AG10803 (cell line): ENCODE measurements at regions not wholly inside any gene's neighbourhood (a gene's known extent, or its start where the extent isn't known, plus 50 kb on each side); places are given as distances from the start of the nearest gene placed in this dataset.

ENCODE experiments used
- DNase-seq: peaks from one replicate; pipeline ENCODE4 v3.0.0; 2010; ENCODE audit warnings: low read depth
- H3K4me3 ChIP-seq: 2 replicates; pipeline ENCODE4 v1.5.1; 2011; ENCODE audit warnings: mild to moderate bottlenecking, low read length, control low read depth
- TF ChIP-seq, protein P1 (sequence below): conservative IDR thresholded peaks from 2 replicates; pipeline ENCODE4 v1.5.1; 2011; ENCODE audit warnings: mild to moderate bottlenecking, low read length, control low read depth, inconsistent platforms

DNA sequence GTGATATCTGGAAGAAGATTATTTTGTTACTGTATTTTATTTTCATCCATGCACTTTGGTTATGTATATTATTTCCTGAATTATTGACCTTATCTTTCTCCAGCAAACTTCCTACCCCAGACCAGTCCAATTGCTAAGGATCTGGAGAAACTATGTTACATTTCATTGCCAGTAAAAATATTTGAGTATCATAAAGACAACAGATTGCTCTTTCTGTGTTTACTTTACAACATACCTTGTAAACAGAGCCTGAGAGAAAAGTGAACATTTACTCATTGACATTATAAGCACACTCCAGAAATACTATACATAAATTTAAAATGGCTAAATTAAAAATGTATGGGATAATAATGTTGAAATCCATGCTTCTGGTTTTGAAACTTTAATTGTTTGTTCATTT is 186.2 kb upstream of the FAM3C start:
- TF ChIP-seq, protein P1, sequence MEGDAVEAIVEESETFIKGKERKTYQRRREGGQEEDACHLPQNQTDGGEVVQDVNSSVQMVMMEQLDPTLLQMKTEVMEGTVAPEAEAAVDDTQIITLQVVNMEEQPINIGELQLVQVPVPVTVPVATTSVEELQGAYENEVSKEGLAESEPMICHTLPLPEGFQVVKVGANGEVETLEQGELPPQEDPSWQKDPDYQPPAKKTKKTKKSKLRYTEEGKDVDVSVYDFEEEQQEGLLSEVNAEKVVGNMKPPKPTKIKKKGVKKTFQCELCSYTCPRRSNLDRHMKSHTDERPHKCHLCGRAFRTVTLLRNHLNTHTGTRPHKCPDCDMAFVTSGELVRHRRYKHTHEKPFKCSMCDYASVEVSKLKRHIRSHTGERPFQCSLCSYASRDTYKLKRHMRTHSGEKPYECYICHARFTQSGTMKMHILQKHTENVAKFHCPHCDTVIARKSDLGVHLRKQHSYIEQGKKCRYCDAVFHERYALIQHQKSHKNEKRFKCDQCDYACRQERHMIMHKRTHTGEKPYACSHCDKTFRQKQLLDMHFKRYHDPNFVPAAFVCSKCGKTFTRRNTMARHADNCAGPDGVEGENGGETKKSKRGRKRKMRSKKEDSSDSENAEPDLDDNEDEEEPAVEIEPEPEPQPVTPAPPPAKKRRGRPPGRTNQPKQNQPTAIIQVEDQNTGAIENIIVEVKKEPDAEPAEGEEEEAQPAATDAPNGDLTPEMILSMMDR = no peak
- H3K4me3 ChIP-seq = no peak overlapping the region
- DNase-seq = no peak

DNA sequence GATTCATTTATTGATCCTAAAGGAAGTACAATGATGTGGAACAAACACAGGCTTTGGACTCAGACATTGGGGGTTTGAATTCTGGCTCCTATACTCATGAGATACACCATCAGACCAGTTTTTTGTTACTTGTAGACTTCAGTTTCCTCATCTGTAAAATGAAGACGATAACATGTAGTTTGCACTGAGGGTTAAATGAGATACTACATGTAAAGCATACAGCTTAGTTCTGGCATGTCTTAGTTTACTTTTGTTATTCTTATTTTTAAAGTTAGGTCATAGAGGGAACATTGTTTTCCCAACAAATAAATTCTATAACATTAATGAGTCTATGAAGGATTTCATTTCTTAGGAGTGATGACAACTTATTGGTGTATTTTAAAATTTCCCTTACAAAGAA is 183.5 kb upstream of the FAM3C start:
- no peak for DNase-seq
- H3K4me3 ChIP-seq = no peak overlapping the region
- TF ChIP-seq, protein P1 = no peak

DNA sequence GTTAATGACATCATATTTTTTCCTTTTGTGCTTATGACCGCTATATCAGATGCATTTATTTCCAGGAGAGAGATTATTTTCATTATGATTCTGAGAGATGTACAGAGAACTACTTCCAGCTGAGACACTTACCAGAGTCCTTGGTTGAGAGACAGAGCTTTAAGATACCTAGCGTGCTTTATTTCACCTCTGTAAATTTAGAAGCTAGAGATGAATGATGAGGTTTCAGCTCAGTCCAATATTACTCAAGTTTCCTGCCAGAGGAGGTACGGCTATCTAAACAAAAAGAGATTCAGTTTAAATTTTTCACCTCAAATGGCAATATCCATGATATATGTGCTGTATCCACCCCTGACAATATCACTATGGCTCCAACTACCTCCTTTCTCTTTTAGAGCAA is 182.6 kb upstream of the FAM3C start:
- H3K4me3 ChIP-seq = no peak overlapping the region
- no peak for DNase-seq
- TF ChIP-seq, protein P1 = no peak

DNA sequence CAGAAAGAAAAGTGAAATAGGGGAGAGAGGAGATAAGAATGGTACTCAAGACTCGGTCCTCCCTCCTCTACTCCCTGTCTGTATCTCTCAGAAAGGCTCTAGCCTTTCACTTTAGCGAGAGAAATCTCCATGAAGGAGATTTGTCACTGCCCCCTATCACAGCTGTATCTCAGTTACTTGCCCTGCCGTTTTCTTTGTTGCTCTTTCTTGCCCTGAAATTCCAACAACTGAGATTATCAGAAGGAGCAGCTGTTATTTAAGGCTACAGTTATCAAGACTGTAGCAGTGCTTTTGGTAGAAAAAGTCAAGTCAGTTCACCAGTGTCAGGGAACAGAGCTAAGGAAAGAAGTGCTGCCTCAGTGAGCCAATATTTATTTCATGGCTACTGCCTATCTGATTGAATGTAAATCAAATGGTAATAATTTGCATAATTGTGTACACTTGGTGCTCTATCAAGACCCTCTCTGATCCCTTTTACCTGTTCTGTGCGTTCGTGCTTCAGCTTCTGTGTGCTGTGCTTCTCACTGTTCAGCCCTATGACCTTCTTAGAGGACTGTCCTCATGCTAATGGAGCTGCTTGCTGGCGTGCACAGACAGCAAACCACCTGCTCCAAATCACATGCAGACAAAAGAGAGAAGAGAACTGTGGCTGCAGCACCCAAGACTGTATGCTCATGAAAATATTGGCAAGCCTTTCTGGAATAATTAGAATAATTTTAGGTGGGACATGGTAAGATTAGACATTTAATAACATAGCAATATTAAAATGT is 180.2 kb upstream of the FAM3C start:
- DNase-seq = no peak
- no peak overlapping the region for H3K4me3 ChIP-seq
- TF ChIP-seq, protein P1 = no peak

DNA sequence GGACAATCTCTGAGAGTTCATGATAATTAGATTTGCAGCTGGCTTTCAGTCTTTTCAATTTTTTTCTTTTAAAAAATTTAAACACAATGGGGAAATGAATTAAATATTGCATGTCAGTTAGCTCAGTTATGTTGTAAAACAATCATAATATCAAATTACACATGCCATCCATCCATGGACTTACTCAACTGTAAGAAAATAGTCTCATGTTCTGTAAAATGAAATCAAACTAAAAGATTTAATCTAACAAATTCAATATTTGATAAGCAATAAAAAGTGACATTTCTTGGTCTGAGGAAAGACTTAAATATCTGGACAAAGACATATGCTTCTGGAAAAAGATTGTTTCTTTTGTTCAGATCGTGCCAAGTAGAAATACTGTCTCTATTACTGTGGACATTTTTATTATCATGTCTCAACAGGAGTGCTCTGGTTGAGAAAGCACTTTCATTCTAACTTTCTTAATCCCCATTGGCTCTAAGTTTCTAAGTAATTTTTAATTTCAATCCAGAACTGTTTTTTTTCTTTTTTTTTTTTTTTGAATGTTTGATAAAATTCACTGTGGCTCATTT is 179.2 kb upstream of the FAM3C start:
- TF ChIP-seq, protein P1 = no peak
- DNase-seq = no peak
- no peak overlapping the region for H3K4me3 ChIP-seq

DNA sequence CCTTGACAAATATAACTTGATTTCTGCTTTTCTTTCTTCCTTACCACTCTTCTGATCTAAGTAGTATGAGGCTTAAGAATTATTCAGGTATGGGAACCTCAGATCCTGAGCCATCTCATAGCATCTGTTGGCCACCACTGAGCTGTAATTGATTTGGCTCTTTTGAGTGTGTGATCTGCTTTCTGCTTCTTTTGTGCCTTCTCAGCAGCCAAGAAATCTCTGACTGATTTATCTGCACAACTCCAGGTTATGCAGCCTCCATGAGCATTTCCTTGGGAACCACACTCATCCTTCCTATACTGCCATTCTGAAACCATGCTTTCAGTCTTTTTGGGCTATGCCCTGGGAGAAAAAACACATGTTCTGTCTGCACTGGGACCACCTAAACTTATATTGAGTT is 178.0 kb upstream of the FAM3C start:
- no peak for DNase-seq
- no peak overlapping the region for H3K4me3 ChIP-seq
- TF ChIP-seq, protein P1 = no peak

DNA sequence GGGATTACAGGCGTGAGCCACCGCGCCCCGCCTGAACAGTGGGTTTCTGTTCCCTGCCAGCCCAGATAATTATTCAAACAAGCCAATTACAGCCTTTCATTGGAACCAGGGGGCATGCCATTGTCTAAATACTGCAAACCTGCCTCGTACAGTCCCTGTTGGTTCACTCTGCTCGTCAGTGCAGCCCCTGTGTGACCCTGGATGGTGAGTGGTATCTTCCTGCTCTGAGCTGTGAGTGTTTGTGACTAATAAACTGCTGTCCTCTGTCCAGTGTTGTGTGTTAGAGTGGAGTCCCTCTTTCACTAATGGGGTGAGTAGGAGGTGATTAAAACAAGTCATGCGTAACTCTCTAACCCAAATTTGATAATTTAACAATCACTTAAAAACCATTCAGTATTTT is 176.5 kb upstream of the FAM3C start:
- TF ChIP-seq, protein P1 = no peak
- no peak overlapping the region for H3K4me3 ChIP-seq
- no peak for DNase-seq
